ENCODE measurements at regions not wholly inside any gene's neighbourhood (a gene's known extent, or its start where the extent isn't known, plus 50 kb on each side); places are given as distances from the start of the nearest gene placed in this dataset.

DNA sequence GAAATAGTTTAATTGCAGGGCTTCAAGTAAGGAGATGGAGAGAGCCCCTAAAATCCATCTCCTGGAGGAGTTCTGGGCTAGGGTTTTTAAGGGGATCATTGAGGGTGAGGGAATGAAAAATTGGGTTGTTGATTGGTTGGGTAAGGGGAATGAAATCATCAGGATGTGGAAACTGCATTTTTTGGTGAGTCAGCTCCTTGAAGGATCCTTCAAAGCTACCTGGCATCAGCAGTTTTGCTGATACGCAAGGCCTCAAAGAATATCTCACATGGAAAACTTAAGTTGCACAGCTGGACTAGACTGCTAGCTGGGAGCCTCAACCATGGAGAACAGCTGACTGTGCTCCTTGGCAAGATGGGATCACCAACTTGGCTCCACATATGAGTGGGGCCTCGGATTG is 136.7 kb downstream of the FGF10 start:
- DNase-seq: no peak
- 64 to 75% (median 68%) methylated on average over 2 of the region's 2 CpGs for WGBS, 5 donors
- Histone ChIP-seq H3K9me3 (peaks cover 0 to 5% (median 0%) of the 10 kb centered on the region in 8 donors), H3K27me3 (replicated peaks in 1 of 7) (no peaks in the 10 kb centered on the region), H3K36me3 (no peaks in the 10 kb centered on the region), H3K4me3 (no peak overlapping the region), H3K27ac (no peak overlapping the region), H3K4me1 (no peaks in the 10 kb centered on the region)
- TF ChIP-seq POLR2A (IDR thresholded peaks at IDR 0.05): no peak
- TF ChIP-seq, protein P1, sequence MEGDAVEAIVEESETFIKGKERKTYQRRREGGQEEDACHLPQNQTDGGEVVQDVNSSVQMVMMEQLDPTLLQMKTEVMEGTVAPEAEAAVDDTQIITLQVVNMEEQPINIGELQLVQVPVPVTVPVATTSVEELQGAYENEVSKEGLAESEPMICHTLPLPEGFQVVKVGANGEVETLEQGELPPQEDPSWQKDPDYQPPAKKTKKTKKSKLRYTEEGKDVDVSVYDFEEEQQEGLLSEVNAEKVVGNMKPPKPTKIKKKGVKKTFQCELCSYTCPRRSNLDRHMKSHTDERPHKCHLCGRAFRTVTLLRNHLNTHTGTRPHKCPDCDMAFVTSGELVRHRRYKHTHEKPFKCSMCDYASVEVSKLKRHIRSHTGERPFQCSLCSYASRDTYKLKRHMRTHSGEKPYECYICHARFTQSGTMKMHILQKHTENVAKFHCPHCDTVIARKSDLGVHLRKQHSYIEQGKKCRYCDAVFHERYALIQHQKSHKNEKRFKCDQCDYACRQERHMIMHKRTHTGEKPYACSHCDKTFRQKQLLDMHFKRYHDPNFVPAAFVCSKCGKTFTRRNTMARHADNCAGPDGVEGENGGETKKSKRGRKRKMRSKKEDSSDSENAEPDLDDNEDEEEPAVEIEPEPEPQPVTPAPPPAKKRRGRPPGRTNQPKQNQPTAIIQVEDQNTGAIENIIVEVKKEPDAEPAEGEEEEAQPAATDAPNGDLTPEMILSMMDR (IDR thresholded peaks at IDR 0.05 in 8 of 11, conservative IDR thresholded peaks at IDR 0.05 in 3 of 11): no peak
- no peak for TF ChIP-seq POLR2AphosphoS5 (IDR thresholded peaks at IDR 0.05)
- intact Hi-C loops (cut with DNase I; ENCODE audit: low total_unique reads): no loop called here

DNA sequence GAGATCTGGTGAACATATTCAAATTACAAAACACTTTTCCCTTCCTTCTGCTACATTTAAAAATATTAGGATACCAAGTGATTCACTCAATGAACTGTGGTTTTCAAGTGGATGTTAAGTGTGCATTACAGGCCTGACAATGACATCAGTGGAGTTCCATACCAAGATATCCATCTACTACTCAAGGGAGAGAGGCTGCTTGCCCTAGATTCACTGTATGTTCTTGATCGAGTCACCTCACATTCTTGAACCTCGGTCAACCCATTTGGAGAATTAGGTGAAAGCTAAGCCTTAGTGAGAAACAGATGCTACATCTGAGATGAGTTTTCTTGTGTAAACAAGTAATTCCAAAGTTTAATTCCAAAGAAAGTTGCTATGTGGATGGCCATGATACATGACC is 142.2 kb downstream of the FGF10 start:
- Histone ChIP-seq H3K36me3 (no peaks in the 10 kb centered on the region), H3K4me3 (no peak overlapping the region), H3K27me3 (replicated peaks in 1 of 7) (no peaks in the 10 kb centered on the region), H3K27ac (no peak overlapping the region), H3K4me1 (no peaks in the 10 kb centered on the region), H3K9me3 (peaks cover 0 to 5% (median 0%) of the 10 kb centered on the region in 8 donors)
- DNase-seq: no peak
- TF ChIP-seq, protein P1 (IDR thresholded peaks at IDR 0.05 in 8 of 11, conservative IDR thresholded peaks at IDR 0.05 in 3 of 11): no peak
- no peak for TF ChIP-seq POLR2AphosphoS5 (IDR thresholded peaks at IDR 0.05)
- 86 to 96% (median 94%) methylated on average over 2 of the region's 2 CpGs for WGBS, 5 donors
- intact Hi-C loops (cut with DNase I; ENCODE audit: low total_unique reads): no loop called here

DNA sequence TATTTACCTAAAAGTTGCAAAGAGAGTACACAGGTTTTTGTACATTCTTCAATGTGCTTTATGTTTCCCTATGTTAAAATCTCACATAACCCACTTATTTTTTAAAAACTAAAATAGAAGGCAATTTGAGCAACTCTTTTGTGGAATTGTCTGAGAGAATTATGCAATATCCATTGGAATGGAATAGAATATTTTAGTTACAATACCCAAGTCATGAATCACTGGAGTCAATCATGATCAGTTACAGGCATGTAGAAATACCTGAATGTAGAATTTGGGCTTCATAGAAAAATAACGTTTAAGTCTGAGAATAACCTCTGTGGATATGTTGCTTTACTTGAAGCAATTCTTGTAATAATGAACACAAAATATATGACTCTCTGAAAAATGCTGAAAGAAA is 143.3 kb downstream of the FGF10 start:
- Histone ChIP-seq H3K4me3 (no peak overlapping the region), H3K9me3 (peaks cover 0 to 5% (median 0%) of the 10 kb centered on the region in 8 donors), H3K4me1 (no peaks in the 10 kb centered on the region), H3K36me3 (no peaks in the 10 kb centered on the region), H3K27me3 (replicated peaks in 1 of 7) (no peaks in the 10 kb centered on the region), H3K27ac (no peak overlapping the region)
- WGBS, 5 donors: 78 to 93% (median 91%) methylated on average over 1 of the region's 1 CpG
- no peak for DNase-seq
- TF ChIP-seq, protein P1 (IDR thresholded peaks at IDR 0.05 in 8 of 11, conservative IDR thresholded peaks at IDR 0.05 in 3 of 11): no peak
- TF ChIP-seq POLR2A (IDR thresholded peaks at IDR 0.05) (no peak), POLR2AphosphoS5 (IDR thresholded peaks at IDR 0.05) (no peak)
- intact Hi-C loops (cut with DNase I; ENCODE audit: low total_unique reads): no loop called here

DNA sequence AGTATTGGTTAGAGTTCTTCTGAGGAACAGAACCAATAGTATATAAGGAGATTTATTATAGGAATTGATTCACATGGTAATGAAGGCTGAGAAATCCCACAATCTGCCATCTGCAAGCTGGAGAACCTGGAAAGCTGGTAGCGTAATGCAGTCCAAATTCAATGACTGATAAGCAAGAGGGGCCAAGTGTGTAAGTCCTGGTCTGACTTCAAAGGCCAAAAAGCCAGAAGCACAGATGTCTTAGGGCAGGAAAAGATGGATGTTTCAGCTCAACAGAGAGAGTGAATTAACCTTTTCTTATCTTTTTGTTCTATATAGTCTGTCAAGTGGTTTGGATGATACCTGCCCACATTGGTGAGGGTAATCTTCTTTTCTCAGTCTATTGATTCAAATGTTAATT is 146.4 kb downstream of the FGF10 start:
- Histone ChIP-seq H3K4me3 (no peak overlapping the region), H3K4me1 (no peaks in the 10 kb centered on the region), H3K36me3 (no peaks in the 10 kb centered on the region), H3K27me3 (replicated peaks in 1 of 7) (no peaks in the 10 kb centered on the region), H3K9me3 (no peaks in the 10 kb centered on the region), H3K27ac (no peak overlapping the region)
- TF ChIP-seq, protein P1 (IDR thresholded peaks at IDR 0.05 in 8 of 11, conservative IDR thresholded peaks at IDR 0.05 in 3 of 11): no peak
- TF ChIP-seq POLR2A (IDR thresholded peaks at IDR 0.05) (no peak), POLR2AphosphoS5 (IDR thresholded peaks at IDR 0.05) (no peak)
- 78 to 88% (median 86%) methylated on average over 1 of the region's 1 CpG for WGBS, 5 donors
- intact Hi-C loops (cut with DNase I; ENCODE audit: low total_unique reads): no loop called here
- no peak for DNase-seq

Measured in spleen (tissue), 11 donors.